Activated T-cell treated with anti-CD3 and anti-CD28 coated beads, Interleukin-2, amount 50 U/mL, for 72 hours (primary cell): ENCODE measurements at regions not wholly inside any gene's neighbourhood (a gene's known extent, or its start where the extent isn't known, plus 50 kb on each side); places are given as distances from the start of the nearest gene placed in this dataset.

Source experiments
- ATAC-seq, 2 donors: fragments of 150-1000 bp; cut with Tn5 transposase; replicated peaks in 1 of 2; 2 replicates each; pipeline ENCODE4 v1.10.0; 2021; ENCODE audit warnings: moderate library complexity in 2 of 2, mild to moderate bottlenecking in 1 of 2
- DNase-seq, 2 donors: peaks; one replicate each; pipeline ENCODE4 v3.0.0; 2021 to 2022; ENCODE audit warnings: mixed read lengths in 1 of 2
- H3K27ac Mint-ChIP-seq: one replicate; pipeline ENCODE4 v1.8.0; 2022; ENCODE audit warnings: mild to moderate bottlenecking, moderate library complexity, mixed read lengths
- H3K27me3 Mint-ChIP-seq: one replicate; pipeline ENCODE4 v1.8.0; 2022; ENCODE audit warnings: low read depth, mixed read lengths
- H3K36me3 Mint-ChIP-seq, 2 donors: one replicate each; pipeline ENCODE4 v1.8.0; 2022; ENCODE audit warnings: mixed read lengths in 2 of 2, mild to moderate bottlenecking in 1 of 2; ENCODE audit not compliant: insufficient read depth in 2 of 2
- H3K4me1 Mint-ChIP-seq: one replicate; pipeline ENCODE4 v1.8.0; 2022; ENCODE audit warnings: low read depth, mixed read lengths
- H3K4me3 Mint-ChIP-seq, 2 donors: one replicate each; pipeline ENCODE4 v1.8.0; 2022; ENCODE audit warnings: mild to moderate bottlenecking in 2 of 2, mixed read lengths in 2 of 2, moderate library complexity in 2 of 2
- H3K9me3 Mint-ChIP-seq, 2 donors: one replicate each; pipeline ENCODE4 v1.8.0; 2022; ENCODE audit warnings: mixed read lengths in 2 of 2

DNA sequence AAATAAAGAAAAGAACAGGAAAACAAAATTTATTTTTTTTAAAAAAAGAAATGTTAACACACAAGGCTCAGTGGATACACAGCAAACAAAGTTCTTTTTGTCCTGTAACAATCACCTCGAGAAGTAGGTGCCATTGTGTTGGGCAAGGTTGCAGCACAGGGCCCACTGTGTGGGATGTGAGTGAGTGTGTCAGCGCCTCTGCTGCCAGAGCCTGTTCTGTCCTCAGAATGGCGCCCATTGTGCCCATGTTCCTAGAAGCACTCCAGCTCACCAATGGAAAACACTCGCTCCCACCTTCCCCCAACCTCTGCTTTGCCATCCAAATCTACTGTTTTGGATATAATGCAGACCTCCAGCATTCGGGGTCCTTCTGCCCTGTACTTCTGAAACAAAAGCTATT lies 84.9 kb upstream of the CLDN18 start:
- Mint-ChIP-seq H3K27me3 (peaks cover 7% of the 10 kb centered on the region), H3K4me1 (no peaks in the 10 kb centered on the region), H3K9me3 (no peaks in the 10 kb centered on the region), H3K4me3 (no peak overlapping the region), H3K27ac (no peak overlapping the region), H3K36me3 (no peaks in the 10 kb centered on the region)
- DNase-seq (no peak), ATAC-seq (no peak)

DNA sequence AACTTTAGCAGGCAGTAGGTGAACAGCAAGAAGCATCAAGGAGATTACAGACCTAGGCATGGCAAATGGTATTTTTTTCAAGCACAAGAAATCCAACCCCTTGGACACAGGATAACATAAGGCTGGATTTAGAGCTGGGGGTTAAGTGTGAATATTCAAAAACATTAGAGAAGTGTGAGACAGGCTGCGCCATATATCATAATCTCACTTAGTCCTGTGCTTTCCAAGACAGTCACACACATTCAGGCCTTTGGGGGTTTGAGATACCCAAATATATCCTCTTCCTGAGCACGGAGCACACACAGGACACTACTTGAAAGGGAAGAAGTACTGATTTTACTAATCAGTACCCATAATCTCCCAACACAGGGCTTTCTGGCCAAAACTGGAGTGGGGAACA lies 83.0 kb upstream of the CLDN18 start:
- peaks cover 5% of the 10 kb centered on the region for H3K27me3 Mint-ChIP-seq
- H3K36me3 Mint-ChIP-seq, result no peaks in the 10 kb centered on the region
- no peak overlapping the region for H3K27ac Mint-ChIP-seq

DNA sequence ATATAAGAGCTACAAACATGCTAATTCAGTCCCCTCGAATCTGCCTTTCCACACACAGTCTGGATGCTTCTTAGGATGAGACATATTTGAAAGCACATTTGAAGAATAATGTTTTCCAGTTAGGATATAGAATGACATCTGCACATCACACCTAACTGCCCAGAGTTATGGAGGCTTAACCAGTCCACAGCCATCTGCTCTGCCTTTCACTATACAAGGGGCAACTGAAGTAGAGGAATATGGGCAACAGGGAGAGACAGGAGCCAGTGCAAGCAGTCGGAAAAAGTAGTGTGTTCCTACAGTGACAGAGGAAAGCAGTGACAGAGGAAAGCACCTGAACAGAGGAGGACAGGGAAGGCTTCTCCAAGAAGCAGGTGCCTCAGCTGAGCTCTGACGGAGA lies 79.0 kb upstream of the CLDN18 start:
- Mint-ChIP-seq H3K27me3 (peaks cover 5% of the 10 kb centered on the region), H3K36me3 (no peaks in the 10 kb centered on the region), H3K4me1 (no peaks in the 10 kb centered on the region), H3K27ac (no peak overlapping the region), H3K4me3 (no peak overlapping the region), H3K9me3 (peaks cover 0 to 2% of the 10 kb centered on the region in 2 donors)
- no peak for ATAC-seq
- no peak for DNase-seq

More for the DNA sequence above, 83.0 kb upstream of the CLDN18 start:
- H3K4me3 Mint-ChIP-seq, result no peak overlapping the region
- H3K9me3 Mint-ChIP-seq, result no peaks in the 10 kb centered on the region
- ATAC-seq (no peak), DNase-seq (no peak)
- H3K4me1 Mint-ChIP-seq, result no peaks in the 10 kb centered on the region

DNA sequence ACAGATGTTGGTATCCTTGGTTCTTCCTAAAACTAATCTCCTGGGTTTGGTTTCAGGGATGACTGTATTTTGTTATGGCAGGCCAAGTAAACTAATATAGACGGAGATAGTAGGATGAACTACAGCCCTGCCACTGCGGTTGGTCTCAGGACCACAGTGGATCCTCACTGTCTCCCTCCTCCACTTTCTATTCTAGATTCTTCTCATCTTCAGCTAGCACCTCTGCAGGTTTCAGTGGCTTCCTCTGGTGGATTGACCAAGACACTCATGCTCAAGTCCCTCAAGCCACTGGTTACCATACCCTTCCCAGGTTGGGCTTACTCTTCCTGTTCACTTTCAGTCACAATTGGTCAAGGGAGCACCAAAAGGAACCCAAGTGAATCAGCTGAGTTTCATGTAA lies 71.1 kb upstream of the CLDN18 start:
- DNase-seq (no peak), ATAC-seq (no peak)
- Mint-ChIP-seq H3K4me3 (no peak overlapping the region), H3K27me3 (peaks cover 21% of the 10 kb centered on the region), H3K4me1 (no peaks in the 10 kb centered on the region), H3K36me3 (no peaks in the 10 kb centered on the region), H3K9me3 (peaks cover 2% of the 10 kb centered on the region in 2 donors), H3K27ac (no peak overlapping the region)

DNA sequence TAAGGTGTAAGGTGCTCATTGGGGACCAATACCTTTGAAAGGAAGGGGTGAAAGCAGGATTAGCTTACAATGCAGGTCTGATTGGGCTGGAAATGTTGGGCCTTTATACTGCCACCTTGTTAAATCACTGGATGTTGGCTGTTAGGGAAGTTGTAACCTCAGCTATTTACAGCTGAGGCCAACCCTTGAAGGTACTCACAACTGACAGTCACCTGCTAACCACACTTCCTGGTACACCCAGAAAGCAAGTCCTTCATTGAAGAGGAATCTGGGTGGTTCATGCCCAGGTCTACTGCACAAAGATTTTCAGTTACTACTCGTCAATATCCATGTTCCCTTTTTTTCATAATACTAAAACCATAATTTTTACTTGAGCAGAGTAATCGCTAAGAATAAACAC lies 65.4 kb upstream of the CLDN18 start:
- Mint-ChIP-seq H3K9me3 (peaks cover 0 to under 1% of the 10 kb centered on the region in 2 donors), H3K36me3 (no peaks in the 10 kb centered on the region), H3K27me3 (peaks cover 2% of the 10 kb centered on the region), H3K4me1 (no peaks in the 10 kb centered on the region), H3K27ac (no peak overlapping the region), H3K4me3 (no peak overlapping the region)
- DNase-seq (no peak), ATAC-seq (no peak)

DNA sequence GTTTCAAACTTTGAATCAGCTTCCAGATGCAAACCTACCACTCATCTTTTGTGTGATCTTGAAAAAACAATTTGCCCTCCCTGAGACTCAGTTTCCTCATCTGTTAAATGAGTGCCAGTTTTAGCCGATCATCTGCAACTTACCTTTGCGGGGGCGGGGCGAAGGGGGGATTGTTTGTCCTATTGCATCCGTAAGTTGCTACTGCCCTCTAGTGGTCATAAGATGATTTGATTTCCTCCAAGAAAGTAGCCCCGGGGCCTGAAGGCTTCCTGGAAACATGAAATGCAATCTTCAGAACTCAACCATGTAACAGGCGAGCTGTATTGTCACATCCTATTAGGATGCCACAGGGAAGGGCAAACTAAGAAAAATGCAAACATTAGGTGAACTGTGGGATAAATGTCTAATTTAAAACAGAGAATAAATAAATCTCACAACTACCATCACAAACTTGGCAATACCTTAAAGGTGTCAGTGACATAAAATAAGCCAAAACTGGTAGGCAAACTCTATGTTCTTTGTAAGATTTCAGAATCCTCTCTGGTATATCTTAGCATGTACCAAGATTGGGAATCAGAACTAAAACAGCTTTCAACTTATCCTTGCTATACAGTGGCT lies 63.5 kb upstream of the CLDN18 start:
- H3K9me3 Mint-ChIP-seq, result no peaks in the 10 kb centered on the region
- H3K4me1 Mint-ChIP-seq, result no peaks in the 10 kb centered on the region
- no peak overlapping the region for H3K4me3 Mint-ChIP-seq
- no peaks in the 10 kb centered on the region for H3K27me3 Mint-ChIP-seq
- DNase-seq (peak; percentile 43 to 52), ATAC-seq (no peak)
- H3K36me3 Mint-ChIP-seq, result no peaks in the 10 kb centered on the region
- H3K27ac Mint-ChIP-seq, result no peak overlapping the region

DNA sequence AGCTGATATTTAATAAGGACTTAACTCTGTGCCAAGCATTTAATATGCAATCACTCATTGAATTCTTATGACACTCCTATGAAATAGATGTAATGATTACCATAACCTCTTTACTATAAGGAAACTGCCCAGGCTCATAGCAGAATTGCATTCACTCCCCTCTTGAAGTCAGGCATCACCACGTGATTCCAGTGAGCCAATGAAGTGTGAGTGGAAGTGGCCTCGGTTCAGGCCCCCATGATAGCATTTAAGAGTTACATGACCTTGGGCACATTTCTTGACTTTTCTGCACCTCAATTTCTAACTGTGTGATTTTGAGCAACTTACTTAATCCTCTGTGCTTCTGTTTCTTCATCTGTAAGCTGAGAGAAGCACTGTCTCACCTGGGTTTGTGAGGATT lies 62.8 kb upstream of the CLDN18 start:
- no peak for ATAC-seq
- Mint-ChIP-seq H3K9me3 (no peaks in the 10 kb centered on the region), H3K36me3 (no peaks in the 10 kb centered on the region), H3K27ac (no peak overlapping the region), H3K4me1 (no peaks in the 10 kb centered on the region), H3K4me3 (no peak overlapping the region), H3K27me3 (no peaks in the 10 kb centered on the region)
- no peak for DNase-seq

DNA sequence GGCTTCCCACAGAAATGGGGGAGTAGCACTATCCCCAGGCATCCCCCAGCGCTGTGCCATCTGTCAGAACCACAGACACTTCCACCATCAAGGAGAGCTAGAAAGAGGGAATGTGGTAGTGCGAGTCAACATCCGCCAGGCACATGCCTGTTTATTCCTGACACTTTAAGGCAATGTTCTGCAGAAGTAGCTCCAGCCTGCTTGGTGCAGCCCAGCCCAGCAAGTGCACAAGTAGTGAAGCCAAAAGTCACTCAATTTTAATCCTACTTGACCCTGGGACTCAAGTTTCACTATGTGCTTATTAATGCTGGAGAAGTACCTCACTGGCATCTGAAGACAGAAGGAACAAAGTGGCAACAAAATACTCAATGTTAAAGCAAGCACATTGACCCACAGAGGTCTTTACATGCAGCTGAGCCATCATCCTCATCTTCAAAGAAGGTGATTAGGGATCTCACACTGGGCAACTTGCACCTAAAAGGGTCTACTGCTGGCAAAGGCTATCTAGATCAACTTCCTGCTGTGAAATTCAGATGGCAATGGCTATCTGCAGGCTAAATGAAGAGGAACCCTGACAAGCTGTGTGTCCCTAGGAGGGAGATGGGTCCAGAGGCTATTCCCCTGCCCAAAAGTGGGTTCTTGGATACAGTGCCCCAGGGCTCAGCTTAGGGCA lies 61.4 kb upstream of the CLDN18 start:
- no peak overlapping the region for H3K27ac Mint-ChIP-seq
- ATAC-seq (no peak), DNase-seq (no peak)
- no peaks in the 10 kb centered on the region for H3K4me1 Mint-ChIP-seq
- no peaks in the 10 kb centered on the region for H3K36me3 Mint-ChIP-seq
- no peaks in the 10 kb centered on the region for H3K27me3 Mint-ChIP-seq
- H3K4me3 Mint-ChIP-seq, result no peak overlapping the region
- H3K9me3 Mint-ChIP-seq, result no peaks in the 10 kb centered on the region

DNA sequence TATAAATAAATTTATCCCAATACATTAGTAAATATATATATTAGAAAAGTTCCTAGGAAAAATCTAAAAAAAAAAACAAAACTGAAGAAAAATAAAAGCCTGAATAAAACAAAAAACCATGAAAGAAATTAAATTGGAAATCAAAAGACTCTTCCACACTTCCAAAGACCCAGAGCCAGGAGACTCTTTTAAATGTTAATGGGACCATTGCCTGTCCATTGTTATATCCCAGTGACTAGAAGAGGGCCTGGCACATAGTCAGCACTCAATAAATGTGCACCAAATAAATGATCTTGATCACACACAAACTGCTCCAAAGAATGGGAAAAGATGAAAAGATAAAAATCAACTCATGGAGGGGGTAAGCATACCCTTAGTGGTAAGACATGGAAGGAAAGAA lies 51.3 kb upstream of the CLDN18 start:
- Mint-ChIP-seq H3K27ac (no peak overlapping the region), H3K4me1 (no peaks in the 10 kb centered on the region), H3K36me3 (peaks cover 0 to 3% of the 10 kb centered on the region in 2 donors), H3K9me3 (peaks cover 5 to 7% of the 10 kb centered on the region in 2 donors), H3K27me3 (peaks cover 14% of the 10 kb centered on the region), H3K4me3 (no peak overlapping the region)
- no peak for DNase-seq
- ATAC-seq, result no peak
